Astrocyte of the hippocampus (primary cell): ENCODE measurements at regions not wholly inside any gene's neighbourhood (a gene's known extent, or its start where the extent isn't known, plus 50 kb on each side); places are given as distances from the start of the nearest gene placed in this dataset.
A peak's percentile ranks its signal among the peaks of the same experiment; 100 is the strongest.

Experiments used
- DNase-seq: peaks from one replicate; pipeline ENCODE4 v3.0.0; 2011; ENCODE audit warnings: low read depth, low spot score

- no peak for DNase-seq
Observed at GRCh38 chr14:96638041-96638855, 136.1 kb downstream of the PAPOLA start.

GRCh38 chr14:96639550-96639949 lies 137.4 kb downstream of the PAPOLA start:
- DNase-seq: no peak

GRCh38 chr14:96648506-96649326 lies 146.5 kb downstream of the PAPOLA start:
- DNase-seq: no peak

- no peak for DNase-seq
Observed at GRCh38 chr14:96649327-96649601, 147.1 kb downstream of the PAPOLA start.

GRCh38 chr14:96653597-96653996 lies 143.6 kb upstream of the VRK1 start:
- no peak for DNase-seq

GRCh38 chr14:96658611-96659010 lies 138.6 kb upstream of the VRK1 start:
- no peak for DNase-seq

- no peak for DNase-seq
Observed at GRCh38 chr14:96660123-96660522, 137.1 kb upstream of the VRK1 start.

- no peak for DNase-seq
Observed at GRCh38 chr14:96660667-96661066, 136.5 kb upstream of the VRK1 start.

- no peak for DNase-seq
Observed at GRCh38 chr14:96661244-96661969, 135.8 kb upstream of the VRK1 start.

- peak; percentile 18 for DNase-seq
Observed at GRCh38 chr14:96662116-96662970, 134.8 kb upstream of the VRK1 start.

- no peak for DNase-seq
Observed at GRCh38 chr14:96663076-96663475, 134.1 kb upstream of the VRK1 start.

GRCh38 chr14:96663491-96664067 lies 133.6 kb upstream of the VRK1 start:
- DNase-seq: no peak

GRCh38 chr14:96666088-96666487 lies 131.1 kb upstream of the VRK1 start:
- DNase-seq: no peak

GRCh38 chr14:96670391-96670790 lies 126.8 kb upstream of the VRK1 start:
- no peak for DNase-seq

- DNase-seq: no peak
Observed at GRCh38 chr14:96671218-96671617, 126.0 kb upstream of the VRK1 start.

- no peak for DNase-seq
Observed at GRCh38 chr14:96673706-96674105, 123.5 kb upstream of the VRK1 start.

- no peak for DNase-seq
Observed at GRCh38 chr14:96674121-96674520, 123.1 kb upstream of the VRK1 start.

GRCh38 chr14:96676166-96676565 lies 121.0 kb upstream of the VRK1 start:
- peak; percentile 21 for DNase-seq

GRCh38 chr14:96681829-96682228 lies 115.4 kb upstream of the VRK1 start:
- peak; percentile 7 for DNase-seq

GRCh38 chr14:96682401-96682800 lies 114.8 kb upstream of the VRK1 start:
- no peak for DNase-seq
